ENCODE measurements at regions not wholly inside any gene's neighbourhood (a gene's known extent, or its start where the extent isn't known, plus 50 kb on each side); places are given as distances from the start of the nearest gene placed in this dataset.

DNA sequence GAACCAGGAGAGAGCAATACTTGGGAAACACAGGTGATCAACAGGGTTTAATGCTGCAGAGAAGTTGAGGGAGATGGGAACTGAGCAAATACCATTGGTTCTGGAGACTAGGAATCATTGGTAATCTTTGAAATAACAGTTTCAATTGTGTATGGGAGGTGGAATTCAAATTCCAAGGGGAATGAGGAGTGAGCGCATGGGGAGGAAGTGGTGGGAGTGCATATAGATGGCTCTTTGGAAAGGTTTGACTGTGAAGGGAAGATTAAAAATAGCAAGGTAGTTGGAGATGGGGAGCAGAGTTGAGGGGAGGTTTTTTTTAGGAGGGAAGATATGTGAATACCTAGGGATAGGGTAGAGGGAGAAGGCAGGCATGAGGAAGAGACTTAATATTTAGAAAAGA is 51.1 kb upstream of the ROPN1 start:
- no peak overlapping the region for H3K4me3 ChIP-seq (ENCODE audit: low read depth, low read length)
- DNase-seq (ENCODE audit: low read depth), result no peak
- TF ChIP-seq, protein P1, sequence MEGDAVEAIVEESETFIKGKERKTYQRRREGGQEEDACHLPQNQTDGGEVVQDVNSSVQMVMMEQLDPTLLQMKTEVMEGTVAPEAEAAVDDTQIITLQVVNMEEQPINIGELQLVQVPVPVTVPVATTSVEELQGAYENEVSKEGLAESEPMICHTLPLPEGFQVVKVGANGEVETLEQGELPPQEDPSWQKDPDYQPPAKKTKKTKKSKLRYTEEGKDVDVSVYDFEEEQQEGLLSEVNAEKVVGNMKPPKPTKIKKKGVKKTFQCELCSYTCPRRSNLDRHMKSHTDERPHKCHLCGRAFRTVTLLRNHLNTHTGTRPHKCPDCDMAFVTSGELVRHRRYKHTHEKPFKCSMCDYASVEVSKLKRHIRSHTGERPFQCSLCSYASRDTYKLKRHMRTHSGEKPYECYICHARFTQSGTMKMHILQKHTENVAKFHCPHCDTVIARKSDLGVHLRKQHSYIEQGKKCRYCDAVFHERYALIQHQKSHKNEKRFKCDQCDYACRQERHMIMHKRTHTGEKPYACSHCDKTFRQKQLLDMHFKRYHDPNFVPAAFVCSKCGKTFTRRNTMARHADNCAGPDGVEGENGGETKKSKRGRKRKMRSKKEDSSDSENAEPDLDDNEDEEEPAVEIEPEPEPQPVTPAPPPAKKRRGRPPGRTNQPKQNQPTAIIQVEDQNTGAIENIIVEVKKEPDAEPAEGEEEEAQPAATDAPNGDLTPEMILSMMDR (IDR thresholded peaks at IDR 0.05; ENCODE audit: low read depth, low read length, missing control alignments), result no peak

- H3K4me3 ChIP-seq (ENCODE audit: low read depth, low read length), result no peak overlapping the region
- TF ChIP-seq, protein P1 (IDR thresholded peaks at IDR 0.05; ENCODE audit: low read depth, low read length, missing control alignments), result no peak
- DNase-seq (ENCODE audit: low read depth), result no peak
These were observed 53.0 kb upstream of the ROPN1 start for GRCh38 chr3:124044956-124045355.

GRCh38 chr3:124048967-124049798 is 57.3 kb upstream of the ROPN1 start:
- TF ChIP-seq, protein P1 (IDR thresholded peaks at IDR 0.05; ENCODE audit: low read depth, low read length, missing control alignments), result no peak
- H3K4me3 ChIP-seq (ENCODE audit: low read depth, low read length), result no peak overlapping the region
- no peak for DNase-seq (ENCODE audit: low read depth)

- no peak overlapping the region for H3K4me3 ChIP-seq (ENCODE audit: low read depth, low read length)
- DNase-seq (ENCODE audit: low read depth), result no peak
- TF ChIP-seq, protein P1 (IDR thresholded peaks at IDR 0.05; ENCODE audit: low read depth, low read length, missing control alignments), result no peak
These were observed 59.7 kb upstream of the ROPN1 start for GRCh38 chr3:124051636-124052035.

GRCh38 chr3:124053871-124054270 is 61.9 kb upstream of the ROPN1 start:
- TF ChIP-seq, protein P1 (IDR thresholded peaks at IDR 0.05; ENCODE audit: low read depth, low read length, missing control alignments), result no peak
- DNase-seq (ENCODE audit: low read depth), result no peak

DNA sequence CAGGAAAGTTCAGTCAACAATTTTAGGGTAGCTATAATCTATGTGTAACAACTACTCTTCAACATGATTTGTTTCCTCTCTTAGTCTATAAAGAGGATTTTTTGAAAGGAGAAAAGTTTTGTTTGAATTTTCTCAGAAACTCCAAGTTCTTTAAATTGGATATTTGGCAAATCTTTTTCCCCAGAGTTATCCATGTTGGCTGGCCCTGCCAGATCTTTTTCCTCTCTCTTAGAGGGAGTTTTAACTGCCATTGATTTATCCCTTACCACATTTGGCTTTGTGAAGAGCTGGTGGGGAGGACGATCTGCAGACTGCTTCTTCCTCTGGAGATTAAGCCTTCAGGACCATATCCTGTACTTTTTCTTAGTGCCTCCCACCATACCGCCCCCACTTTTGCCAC is 64.9 kb upstream of the ROPN1 start:
- no peak for DNase-seq (ENCODE audit: low read depth)
- TF ChIP-seq, protein P1 (IDR thresholded peaks at IDR 0.05; ENCODE audit: low read depth, low read length, missing control alignments), result no peak
- no peak overlapping the region for H3K4me3 ChIP-seq (ENCODE audit: low read depth, low read length)

More at GRCh38 chr3:124053871-124054270, 61.9 kb upstream of the ROPN1 start:
- H3K4me3 ChIP-seq (ENCODE audit: low read depth, low read length), result no peak overlapping the region

DNA sequence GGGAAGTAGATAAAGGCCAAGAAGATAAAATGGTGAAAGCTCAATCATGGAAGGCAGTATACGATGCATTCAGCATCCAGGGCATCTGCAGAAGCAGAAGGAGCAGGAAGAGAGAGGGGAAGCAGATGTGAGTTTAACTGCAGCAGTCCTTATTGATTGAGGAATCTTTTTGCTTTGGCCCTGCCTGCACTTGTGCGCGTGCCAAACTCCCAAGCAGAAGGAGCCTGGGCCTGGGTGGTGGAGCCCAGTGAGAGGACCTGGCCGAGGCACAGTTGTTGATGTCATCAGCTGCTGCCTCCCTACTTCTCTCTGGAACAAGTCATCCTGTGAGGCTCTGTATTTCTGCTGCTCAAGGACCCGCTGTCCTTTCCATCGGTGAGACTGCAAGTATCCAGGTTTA is 65.5 kb upstream of the ROPN1 start:
- TF ChIP-seq, protein P1 (IDR thresholded peaks at IDR 0.05; ENCODE audit: low read depth, low read length, missing control alignments), result no peak
- DNase-seq (ENCODE audit: low read depth), result no peak
- H3K4me3 ChIP-seq (ENCODE audit: low read depth, low read length), result no peak overlapping the region

Measured in GM12864 (cell line).